DMS53 (cell line): ENCODE measurements at regions not wholly inside any gene's neighbourhood (a gene's known extent, or its start where the extent isn't known, plus 50 kb on each side); places are given as distances from the start of the nearest gene placed in this dataset.

Experiments used
- DNase-seq: peaks from one replicate; lab custom pipeline; 2025; lab: John Stamatoyannopoulos, UW

DNA sequence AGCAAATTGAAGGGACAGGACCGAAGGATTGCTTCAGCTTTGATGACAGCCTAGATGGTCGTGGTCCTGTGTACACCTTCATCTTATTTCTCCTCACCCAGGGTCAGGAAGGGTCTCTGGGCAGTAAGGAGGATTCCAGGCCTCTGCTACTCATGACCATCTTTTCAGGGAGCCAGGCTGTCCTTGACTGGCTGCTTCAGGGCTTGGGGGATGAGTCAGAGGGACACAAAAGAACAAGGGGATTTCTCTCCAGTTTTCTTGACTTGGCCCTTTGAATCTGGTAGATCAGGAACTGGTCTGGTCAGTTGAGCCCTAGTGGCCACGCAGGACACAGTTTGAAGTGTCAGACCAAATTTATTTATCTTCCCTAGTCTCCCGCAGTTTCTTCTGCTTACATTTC is 402.1 kb upstream of the CHD6 start:
- no peak for DNase-seq

DNA sequence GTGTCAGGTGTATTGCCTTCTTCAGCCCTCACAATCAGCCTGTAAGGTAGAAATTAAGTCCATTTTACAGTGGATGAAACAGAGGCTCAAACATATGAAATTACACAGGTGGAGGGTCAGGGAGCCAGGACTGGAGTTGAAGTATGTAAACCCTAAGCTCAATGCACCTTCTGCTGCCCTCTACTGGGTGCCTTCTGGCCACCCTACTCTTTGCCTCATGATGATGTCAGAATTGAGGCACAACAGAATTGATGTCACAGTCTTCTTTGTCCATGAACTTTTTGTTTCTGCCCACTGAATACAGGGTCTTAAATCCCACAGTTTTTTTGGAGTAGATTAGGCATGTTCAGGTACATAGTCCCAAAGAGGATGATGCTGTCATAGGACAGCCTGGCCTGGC is 400.8 kb upstream of the CHD6 start:
- peak; percentile 43 for DNase-seq

DNA sequence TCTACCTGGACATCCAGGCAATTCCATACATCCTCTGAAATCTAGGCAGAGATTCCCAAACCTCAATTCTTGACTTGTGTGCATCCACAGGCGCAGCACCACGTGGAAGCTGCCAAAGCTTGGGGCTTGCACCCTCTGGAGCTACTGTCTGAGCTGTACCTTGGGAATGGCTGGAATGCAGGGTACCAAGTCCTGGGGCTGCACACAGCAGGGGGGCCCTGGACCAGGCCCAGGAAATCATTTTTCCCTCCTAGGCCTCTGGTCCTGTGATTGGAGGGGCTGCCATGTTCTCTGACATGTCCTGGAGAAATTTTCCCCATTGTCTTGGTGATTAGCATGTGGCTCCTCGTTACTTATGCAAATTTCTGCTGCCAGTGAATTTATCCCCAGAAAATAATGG is 391.9 kb upstream of the CHD6 start:
- DNase-seq, result no peak

DNA sequence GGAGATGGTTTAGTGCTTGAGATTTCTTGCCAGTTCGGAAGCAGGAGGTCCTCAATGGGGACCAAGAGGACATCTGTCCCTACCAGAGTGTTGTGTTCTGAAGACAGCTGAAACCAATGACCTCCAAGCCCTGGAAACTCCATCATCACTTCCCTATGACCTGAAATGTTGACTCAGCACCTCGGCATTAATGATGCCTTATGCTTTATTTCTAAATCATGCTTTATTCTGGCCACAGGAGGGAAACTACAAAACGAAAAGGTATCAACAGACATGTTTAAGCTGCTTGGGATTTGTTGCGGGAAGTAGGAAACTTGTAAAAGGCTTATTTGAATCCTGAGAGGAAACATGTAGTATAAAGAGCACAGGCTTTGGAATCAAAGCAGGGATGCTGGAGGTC is 389.1 kb upstream of the CHD6 start:
- DNase-seq, result no peak

DNA sequence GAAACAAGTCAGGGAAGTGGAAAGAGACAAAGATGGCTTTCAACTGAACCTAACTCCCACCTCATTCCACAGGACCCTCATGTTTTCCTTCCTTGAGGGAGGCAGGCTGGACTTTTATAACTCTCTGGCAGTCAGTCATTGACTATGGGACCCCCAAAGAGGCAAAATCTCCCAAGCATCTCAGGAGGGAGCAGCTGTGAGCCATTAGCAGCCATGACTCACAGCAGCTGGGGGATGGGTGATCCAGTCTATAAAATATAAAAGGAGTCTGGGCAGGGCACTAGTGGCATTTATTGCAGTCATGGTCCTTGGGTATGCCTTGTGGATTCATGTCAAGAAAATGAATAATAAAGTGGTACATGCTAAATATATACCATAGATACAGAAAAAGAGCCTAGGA is 387.0 kb upstream of the CHD6 start:
- DNase-seq, result no peak

DNA sequence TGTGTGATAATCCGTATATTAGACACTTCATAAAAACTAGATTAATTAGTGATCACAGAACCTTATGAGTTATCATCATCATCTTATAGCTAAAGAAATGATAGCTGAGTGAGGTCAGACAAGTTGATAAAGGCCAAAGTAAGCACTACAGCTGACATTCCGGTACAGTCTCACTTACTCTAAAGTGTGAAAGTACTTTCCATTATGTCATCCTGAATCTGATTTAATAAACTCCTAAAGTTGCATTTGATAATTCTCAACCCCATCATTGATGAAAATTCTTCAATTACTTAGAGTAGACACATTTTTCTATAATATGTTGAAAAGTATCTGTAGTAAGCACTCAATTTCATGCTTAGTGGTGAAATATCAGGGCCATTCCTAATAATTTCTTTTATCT is 385.2 kb upstream of the CHD6 start:
- no peak for DNase-seq

DNA sequence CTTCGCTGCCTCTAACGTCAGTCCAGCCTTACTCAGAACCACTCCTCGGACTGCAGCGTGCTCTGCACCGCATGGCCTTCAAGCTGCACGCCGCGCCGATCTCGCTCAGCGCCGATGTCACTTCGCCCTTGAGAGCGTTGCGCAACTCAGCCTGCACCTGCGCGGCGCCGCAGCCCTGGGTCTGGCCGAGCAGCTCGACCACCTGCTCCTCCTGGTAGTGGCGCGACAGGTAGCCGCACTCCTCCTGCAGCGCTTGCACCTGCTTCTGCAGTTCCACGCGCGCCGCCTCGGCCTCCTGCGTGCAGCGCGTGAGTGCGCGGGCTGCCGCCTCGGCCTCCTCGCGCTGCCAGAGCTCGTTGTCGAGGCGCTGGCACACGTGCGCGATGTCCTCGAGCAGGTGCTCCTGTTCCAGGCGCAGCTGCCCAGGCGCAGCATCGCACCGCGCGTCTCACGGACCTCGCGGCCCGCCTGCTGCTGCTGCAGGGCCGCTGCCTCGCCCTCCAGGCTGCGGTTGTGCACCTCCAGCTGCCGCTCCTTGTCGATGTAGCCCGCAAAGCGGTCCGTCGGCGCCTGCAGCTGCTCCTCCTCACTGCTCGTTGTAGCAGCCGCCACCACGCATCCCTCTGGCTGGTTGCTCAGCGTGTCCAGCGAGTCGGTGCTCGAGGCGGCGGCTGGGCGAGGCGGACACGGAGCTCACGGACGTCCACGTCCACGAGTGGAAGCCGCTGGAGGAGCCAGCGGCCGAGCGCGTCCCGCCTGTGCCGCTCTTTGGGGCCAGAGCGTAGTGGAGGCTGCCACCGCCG is 380.6 kb upstream of the CHD6 start:
- DNase-seq, result no peak

DNA sequence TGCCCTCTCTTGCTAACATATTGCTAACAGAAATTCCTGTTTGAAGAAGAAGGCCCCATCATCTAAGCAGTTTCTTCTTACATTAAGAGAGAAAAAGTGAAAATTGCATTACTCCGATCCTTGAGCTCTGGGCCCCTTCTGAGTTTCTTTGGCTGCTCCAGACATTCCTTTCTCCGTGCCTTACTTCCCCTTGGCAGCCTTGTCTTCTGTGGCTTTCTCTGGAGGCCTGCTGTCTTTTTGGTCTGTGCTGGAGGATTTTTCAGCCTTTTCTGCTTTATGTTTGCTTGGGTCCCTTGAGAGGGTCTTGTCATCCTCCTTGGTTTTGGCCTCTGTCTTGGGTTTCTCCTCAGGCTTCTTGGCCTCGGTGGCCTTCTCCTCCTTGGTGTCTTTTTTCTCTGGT is 378.8 kb upstream of the CHD6 start:
- no peak for DNase-seq

DNA sequence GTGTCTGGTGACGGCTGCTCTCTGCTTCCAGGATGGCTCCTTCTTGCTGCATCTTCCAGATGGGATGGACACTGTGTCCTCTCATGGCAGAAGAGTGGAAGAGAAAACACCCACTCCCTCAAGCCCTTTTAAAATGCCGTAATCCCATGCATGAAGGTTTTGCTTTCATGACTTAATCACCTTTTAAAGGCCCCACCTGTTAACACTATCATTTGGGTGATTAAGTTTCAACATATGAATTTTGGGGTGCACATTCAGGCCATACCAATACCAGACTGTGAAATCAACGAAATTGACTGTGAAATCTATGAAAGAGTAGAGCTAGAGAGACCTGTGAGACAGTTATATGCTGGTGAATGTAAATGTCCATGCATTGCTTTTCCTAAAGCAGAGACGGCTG is 374.3 kb upstream of the CHD6 start:
- no peak for DNase-seq

DNA sequence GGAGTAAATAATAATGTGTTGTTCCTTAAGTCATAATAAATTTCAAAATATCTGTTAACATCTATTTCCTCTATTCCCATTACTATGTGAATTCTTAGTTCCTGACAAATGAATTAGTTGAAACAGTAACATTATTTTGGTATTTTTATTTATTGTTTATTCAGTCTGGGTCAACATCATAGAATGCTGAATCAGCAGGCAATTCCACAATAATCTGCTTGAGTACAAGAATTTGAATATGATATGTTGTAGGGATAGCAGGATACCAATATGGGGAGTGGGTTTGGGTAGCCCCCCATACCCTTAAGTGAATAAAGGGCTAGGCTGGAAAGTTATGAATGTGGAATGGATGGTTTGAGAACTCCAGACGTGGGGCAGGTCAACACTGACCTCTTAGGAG is 373.2 kb upstream of the CHD6 start:
- no peak for DNase-seq

DNA sequence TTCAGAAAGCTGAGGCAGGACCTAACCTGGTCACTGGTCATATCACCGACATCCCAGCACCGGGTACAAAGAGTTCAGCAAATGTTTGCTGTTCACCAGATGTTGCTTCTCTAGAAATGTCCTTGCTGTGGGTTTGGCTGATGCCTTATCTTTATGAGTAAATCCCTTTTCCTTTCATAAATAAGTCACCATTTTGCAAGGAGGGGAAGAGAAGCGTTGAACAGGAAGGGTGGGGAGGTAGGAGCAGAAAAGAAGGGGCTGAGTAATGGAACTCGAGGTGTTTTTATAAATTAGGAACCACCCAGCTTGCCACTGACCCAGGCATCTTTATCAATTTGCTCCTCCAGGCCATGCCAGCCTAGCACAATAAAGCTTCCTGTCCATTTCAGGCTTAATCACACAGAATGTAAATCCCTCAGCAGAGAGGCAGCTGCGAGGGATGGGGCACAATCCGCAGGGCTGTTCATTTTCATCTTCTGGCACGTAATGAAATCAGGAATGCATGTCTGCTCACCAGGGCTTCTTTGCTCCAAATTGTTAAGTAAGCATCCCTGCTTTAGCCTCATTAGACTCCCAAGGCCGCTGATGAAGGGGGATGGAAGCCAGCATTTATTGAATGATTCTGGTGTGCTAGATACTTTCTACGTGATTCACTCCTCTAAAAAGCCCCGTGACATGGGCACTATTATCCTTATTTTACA is 371.9 kb upstream of the CHD6 start:
- DNase-seq, result no peak

DNA sequence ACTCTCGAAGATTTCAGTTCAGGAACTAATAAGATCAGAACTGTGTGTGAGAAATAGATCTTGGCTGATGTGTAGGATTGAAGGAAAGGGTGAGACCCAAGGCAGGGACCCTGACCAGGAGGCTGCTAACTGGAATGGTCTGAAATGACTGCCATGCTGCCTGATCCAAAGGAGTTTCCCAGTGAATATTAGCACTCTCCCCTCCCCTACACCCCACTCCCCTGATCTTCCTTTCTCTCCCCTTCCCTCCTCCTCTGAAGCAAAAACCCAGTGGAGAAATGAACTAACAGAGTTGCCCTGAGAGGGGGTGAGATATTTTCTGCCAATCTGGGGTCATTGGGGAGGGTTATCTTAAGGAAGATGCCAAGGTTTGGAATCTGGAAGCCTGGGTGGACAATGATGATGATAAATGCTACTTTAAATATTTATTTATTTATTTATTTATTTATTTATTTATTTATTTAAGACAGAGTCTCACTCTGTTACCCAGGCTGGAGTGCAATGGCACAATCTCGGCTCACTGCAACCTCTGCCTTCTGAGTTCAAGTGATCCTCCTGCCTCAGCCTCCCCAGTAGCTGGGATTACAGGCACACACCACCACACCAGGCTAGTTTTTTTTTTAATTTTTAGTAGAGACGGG is 371.0 kb upstream of the CHD6 start:
- DNase-seq, result no peak

DNA sequence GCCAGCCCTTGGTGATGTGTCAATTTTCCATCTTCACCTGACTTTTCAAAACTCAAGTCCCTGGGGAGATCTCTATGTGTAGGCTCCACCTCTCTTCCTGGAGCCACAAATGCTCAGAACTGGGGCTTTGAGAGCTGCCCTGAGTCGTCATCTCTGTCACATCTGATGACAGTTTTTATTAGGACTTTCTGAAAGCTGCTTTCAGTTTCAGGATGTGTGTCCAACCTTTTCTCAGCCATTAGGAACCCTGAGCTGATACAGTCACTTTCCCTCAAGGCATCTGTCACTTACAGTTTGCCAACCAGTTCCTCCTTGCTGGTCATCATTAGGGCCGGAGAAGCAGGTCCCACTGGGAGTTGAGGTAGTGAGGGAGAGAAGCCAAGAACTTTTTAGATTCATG is 365.9 kb upstream of the CHD6 start:
- DNase-seq, result no peak

DNA sequence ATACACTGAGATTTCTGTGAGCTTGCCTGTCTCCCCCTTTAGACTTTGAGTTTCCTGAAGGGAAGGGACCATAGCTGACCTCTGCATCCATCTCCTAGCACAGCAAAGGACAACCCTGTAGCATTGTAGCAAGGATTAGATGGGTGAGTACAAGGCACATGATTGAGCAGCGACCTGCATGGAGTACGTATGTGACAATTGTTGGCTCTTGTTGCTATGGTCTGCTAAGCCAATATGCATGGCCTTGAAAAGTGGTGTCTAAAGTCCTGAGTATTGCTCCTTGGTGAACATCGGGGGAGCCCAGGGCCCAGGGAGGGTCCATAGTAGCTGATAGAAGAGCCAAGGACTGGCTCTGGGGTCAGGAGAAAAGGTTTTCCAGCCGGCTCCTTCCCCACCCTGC is 365.0 kb upstream of the CHD6 start:
- DNase-seq, result no peak

DNA sequence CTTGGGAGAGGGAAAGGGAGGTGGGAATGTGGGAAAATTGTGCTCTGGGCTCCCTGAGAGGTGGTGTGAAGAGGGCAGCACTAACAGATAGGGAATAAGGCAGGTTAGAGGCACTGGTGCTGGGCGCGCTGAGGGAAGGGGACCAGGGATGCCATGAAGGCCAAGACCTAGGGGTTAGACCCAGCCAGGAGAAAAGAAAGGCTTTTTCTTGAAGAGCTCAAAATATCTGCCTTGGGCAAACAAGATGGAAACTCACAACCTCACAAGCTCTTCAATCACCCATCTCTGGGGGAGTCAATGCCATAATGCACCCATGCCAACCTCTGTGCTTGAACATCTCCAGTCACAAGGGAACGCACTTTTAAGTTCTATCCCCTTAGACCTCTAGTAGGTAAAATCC is 363.6 kb upstream of the CHD6 start:
- DNase-seq, result no peak

DNA sequence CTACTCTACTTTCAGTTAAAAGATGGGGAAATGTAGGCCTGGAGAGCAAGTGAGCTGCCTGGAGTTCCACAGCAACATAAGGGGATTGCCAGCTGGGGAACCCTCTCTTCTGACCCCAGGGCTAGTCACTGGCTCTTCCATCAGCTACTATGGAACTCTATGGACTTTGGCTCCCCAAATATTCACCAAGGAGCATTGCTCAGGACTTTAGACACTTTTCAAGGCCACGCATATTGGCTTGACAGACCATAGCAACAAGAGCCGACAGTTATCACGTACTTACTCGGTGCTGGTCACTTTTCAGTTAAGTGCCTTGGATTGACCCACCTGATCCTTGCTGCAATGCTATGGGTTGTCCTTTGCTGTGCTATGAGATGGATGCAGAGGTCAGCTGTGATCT is 360.7 kb upstream of the CHD6 start:
- no peak for DNase-seq

DNA sequence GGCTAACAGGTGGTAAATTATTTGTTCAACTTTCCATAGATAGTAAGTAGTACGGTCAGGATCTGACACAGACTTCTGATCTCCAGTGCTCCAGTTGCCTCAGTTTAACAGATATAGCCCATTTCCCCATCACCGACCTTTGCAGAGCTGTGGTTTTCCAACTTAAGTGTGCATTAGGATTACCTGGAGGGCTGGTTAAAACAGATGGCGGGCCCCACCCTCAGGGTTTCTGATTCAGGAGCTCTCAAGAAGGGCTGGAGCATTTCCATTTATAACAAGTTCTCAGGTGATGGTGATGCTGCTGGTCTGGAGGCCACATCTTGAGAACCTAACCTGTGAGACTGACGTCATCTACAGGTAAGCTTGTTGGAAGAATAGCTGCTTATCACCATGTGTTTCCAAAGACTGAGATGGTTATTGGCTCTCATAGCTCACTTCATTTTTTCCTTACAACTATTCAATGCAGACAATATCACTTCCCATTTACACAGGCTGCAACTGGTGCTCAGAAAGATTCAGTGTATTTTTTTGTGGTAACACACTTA is 360.1 kb upstream of the CHD6 start:
- no peak for DNase-seq

DNA sequence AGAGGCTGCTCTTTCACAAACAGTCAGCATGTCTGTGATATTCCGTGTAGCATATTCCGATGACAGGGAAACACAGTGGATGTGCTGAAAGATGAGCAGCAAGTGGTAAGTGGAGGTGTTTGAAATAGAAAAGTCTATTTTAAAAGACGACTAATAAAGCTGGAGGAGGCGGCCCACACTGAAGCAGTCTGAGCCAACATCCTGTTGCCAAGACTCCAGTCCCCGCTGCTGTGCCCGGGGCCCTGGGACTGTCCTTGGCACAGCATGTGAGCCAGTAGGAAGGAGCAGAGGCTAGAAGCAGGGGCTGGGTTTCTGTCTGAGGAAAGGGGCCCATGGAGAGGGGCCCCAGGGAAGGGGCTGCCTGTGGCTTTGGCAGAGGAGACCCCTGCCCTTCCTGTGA is 351.5 kb upstream of the CHD6 start:
- no peak for DNase-seq

DNA sequence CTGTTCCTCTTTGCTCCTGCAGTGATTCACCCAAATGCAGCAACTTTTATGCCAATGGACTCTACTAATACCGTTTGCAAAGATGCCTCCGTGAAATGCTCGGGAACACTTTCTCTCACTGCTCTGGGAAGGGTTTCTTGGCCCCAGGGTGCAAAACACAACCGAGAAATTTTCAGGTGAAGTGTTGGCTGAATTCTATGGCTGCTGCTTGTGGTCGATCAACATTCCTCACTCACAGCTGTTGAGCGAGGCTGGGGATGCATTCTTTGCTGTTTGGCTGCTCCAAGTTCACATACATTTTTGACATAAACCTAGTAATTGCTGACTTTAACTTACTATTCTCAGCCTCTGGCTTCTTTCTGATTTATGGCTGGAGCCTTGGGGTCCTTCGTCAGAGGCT is 342.0 kb upstream of the CHD6 start:
- no peak for DNase-seq

DNA sequence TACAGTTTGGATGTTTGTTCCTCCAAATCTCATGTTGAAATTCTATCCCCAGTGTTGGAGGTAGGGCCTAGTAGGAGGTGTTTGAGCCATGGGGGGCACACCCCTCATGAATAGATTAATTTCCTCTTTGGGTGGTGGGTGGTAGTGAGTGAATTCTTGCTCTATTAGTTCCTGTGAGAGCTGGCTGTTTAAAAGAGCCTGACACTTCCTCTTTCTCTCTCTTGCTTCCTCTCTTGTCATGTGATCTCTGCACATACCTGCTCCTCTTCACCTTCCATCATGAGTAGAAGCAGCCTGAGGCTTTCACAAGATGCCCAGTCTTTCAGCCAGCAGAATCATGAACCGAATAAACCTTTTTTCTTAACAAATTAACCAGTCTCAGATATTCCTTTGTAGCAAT is 340.2 kb upstream of the CHD6 start:
- no peak for DNase-seq

DNA sequence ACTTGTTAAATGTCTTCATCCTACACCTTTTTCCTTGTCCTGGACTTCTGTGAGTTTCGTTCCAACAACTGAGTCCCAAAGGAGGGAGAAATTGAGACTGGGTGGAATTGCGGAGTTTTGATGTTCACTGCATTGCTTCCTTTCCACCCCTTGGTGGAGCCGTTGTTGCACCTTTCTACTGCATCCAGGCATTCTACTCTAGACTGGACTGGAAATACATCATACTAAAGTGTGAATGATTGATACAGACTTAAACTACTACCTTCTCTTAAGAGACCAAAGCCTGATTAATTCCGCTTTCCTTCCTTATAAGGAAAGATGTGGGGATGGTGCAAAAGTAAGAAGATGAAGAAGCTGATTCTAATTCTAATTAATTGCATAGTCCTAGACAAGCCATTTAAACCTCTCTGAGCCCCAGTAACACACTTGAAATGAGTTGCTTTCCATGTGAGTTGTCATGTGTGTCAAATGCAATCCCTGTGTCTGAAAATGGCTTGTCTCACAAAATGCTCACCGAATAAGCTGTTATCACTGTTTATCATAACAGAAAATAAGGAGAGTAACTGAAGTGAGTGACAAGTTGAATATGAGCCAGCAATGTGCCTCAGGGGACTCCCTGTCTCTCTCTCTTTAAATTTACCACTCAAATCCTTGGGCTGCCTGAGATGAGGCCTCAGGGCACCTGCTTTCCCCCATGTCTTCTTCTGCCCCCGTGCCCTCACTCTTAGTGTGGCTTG is 338.3 kb upstream of the CHD6 start:
- DNase-seq, result peak; percentile 46

DNA sequence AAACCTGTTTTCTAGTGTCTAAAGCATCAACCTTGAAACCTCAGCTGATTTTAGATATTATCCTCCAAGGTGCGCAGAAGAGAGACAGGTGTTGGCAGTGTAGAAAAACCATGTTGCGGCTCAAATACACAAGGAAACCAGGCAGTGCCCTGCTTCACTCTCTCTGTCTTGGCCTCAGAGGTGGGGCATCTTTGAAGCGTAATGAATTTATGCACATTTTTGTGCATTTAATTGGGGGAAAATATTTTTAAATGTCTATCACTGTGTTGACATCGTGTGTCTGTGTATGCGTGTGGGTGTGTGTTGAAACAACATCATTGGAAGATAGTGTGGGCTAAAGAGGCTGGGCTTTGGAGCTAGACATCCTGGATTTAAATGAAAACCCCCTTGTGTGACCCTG is 334.0 kb upstream of the CHD6 start:
- no peak for DNase-seq
